SK-N-SH (cell line): ENCODE measurements at regions not wholly inside any gene's neighbourhood (a gene's known extent, or its start where the extent isn't known, plus 50 kb on each side); places are given as distances from the start of the nearest gene placed in this dataset.

Experiments
- CTCF ChIA-PET: fragments of 300-600, 350-600 bp; formaldehyde crosslinking; extraction: SDS; loops from one replicate; lab custom pipeline; 2021; lab: Yijun Ruan, JAX
- POLR2A ChIA-PET: fragments of 350-600 bp; sonication (Branson Sonifier 250); formaldehyde crosslinking; extraction: SDS; loops from one replicate; lab custom pipeline; 2020; ENCODE audit warnings: antibody characterized with exemption, inconsistent platforms; lab: Yijun Ruan, JAX
- DNase-seq: peaks from one replicate; pipeline ENCODE4 v3.0.0; 2012
- H2AFZ ChIP-seq: fragments of 200-600 bp; sonication (generic); 2 replicates; pipeline ENCODE4 v1.8.1; 2016; ENCODE audit warnings: antibody characterized with exemption, mild to moderate bottlenecking, low read depth
- H3F3A ChIP-seq: fragments of 200-600 bp; sonication (generic); replicated peaks from 2 replicates; pipeline ENCODE3; 2016; ENCODE audit warnings: antibody characterized with exemption, mild to moderate bottlenecking; ENCODE audit not compliant: insufficient read depth
- H3K27ac ChIP-seq, 2 experiments: fragments of 200-500 bp in 1 of 2; fragments of 200-600 bp in 1 of 2; sonication (Bioruptor generic) in 1 of 2; sonication (generic), shearing (Covaris generic) in 1 of 2; 2 replicates each; pipeline versions ENCODE4 v1.5.1 to v1.6.1; 2014 to 2016; ENCODE audit warnings: low read depth in 2 of 2, inconsistent platforms in 1 of 2, low read length in 1 of 2, mild to moderate bottlenecking in 1 of 2, mixed read lengths in 1 of 2
- H3K27me3 ChIP-seq: fragments of 200-600 bp; sonication (generic), shearing (Covaris generic); 2 replicates; pipeline ENCODE4 v1.6.1; 2016; ENCODE audit warnings: mixed run types; ENCODE audit not compliant: insufficient read depth
- H3K36me3 ChIP-seq, 2 experiments: fragments of 200-500 bp in 1 of 2; fragments of 200-600 bp in 1 of 2; sonication (Bioruptor generic) in 1 of 2; sonication (generic) in 1 of 2; replicated peaks in 1 of 2; 2 replicates each; pipeline versions ENCODE3 to v1.5.1; 2014 to 2016; ENCODE audit warnings: low read length in 1 of 2, mild to moderate bottlenecking in 1 of 2; ENCODE audit not compliant: insufficient read depth in 2 of 2, control insufficient read depth in 1 of 2
- H3K4me1 ChIP-seq, 2 experiments: fragments of 200-500 bp in 1 of 2; fragments of 200-600 bp in 1 of 2; sonication (Bioruptor generic) in 1 of 2; sonication (generic), shearing (Covaris generic) in 1 of 2; 2 replicates each; pipeline versions ENCODE4 v1.5.1 to v1.6.1; 2014 to 2016; ENCODE audit warnings: low read depth in 1 of 2, low read length in 1 of 2, mixed run types in 1 of 2; ENCODE audit not compliant: insufficient read depth in 2 of 2, control insufficient read depth in 1 of 2
- H3K4me2 ChIP-seq: fragments of 200-600 bp; sonication (generic), shearing (Covaris generic); 2 replicates; pipeline ENCODE4 v1.6.1; 2017; ENCODE audit warnings: mixed run types
- H3K4me3 ChIP-seq, 2 experiments: fragments of 200-500 bp in 1 of 2; fragments of 200-600 bp in 1 of 2; sonication (Bioruptor generic) in 1 of 2; sonication (generic), shearing (Covaris generic) in 1 of 2; 2 replicates each; pipeline versions ENCODE4 v1.5.1 to v1.8.1; 2014 to 2016; ENCODE audit warnings: low read depth in 2 of 2, inconsistent platforms in 1 of 2, low read length in 1 of 2, mild to moderate bottlenecking in 1 of 2, mixed read lengths in 1 of 2, moderate library complexity in 1 of 2
- H3K79me2 ChIP-seq: fragments of 200-600 bp; sonication (generic); 2 replicates; pipeline ENCODE4 v1.8.1; 2017; ENCODE audit warnings: mild to moderate bottlenecking; ENCODE audit not compliant: insufficient read depth
- H3K9ac ChIP-seq: fragments of 200-600 bp; sonication (generic); 2 replicates; pipeline ENCODE4 v1.6.1; 2017; ENCODE audit warnings: mixed run types
- H3K9me2 ChIP-seq: fragments of 200-600 bp; sonication (generic); 2 replicates; pipeline ENCODE4 v1.6.1; 2017; ENCODE audit warnings: mixed run types
- H3K9me3 ChIP-seq: fragments of 200-600 bp; sonication (generic); 2 replicates; pipeline ENCODE4 v1.6.1; 2017; ENCODE audit warnings: mixed run types, mild to moderate bottlenecking, moderate library complexity
- H4K20me1 ChIP-seq: fragments of 200-600 bp; sonication (generic); 2 replicates; pipeline ENCODE4 v1.6.1; 2017; ENCODE audit warnings: mild to moderate bottlenecking, mixed run types; ENCODE audit not compliant: insufficient read depth
- CTCF ChIP-seq: fragments of 200-600 bp; sonication (generic); IDR thresholded peaks from 2 replicates; pipeline ENCODE4 v1.6.1; 2017; ENCODE audit warnings: antibody characterized with exemption, mild to moderate bottlenecking, moderate library complexity
- ELF1 ChIP-seq: IDR thresholded peaks from 2 replicates; pipeline ENCODE4 v1.4.0; 2012
- EP300 ChIP-seq, 2 experiments: IDR thresholded peaks; 2 replicates each; pipeline versions ENCODE4 v1.4.0 to v1.6.1; 2012; ENCODE audit warnings: borderline replicate concordance in 1 of 2, low read depth in 1 of 2, low read length in 1 of 2
- EZH2phosphoT487 ChIP-seq: fragments of 200-600 bp; sonication (generic); IDR thresholded peaks from 2 replicates; pipeline ENCODE4 v1.6.1; 2017; ENCODE audit warnings: low read depth, mixed run types, mild to moderate bottlenecking, antibody characterized with exemption, moderate library complexity, borderline replicate concordance
- FOSL2 ChIP-seq: IDR thresholded peaks from 2 replicates; pipeline ENCODE4 v1.4.0; 2012; ENCODE audit warnings: low read depth, mild to moderate bottlenecking, moderate library complexity, borderline replicate concordance
- FOXM1 ChIP-seq: IDR thresholded peaks from 2 replicates; pipeline ENCODE4 v1.4.0; 2012; ENCODE audit warnings: low read depth, mild to moderate bottlenecking
- GATA2 ChIP-seq: sonication (generic); formaldehyde crosslinking; IDR thresholded peaks from 2 replicates; pipeline ENCODE4 v1.5.0; 2020; ENCODE audit warnings: mild to moderate bottlenecking, missing genetic modification reagents
- MEF2A ChIP-seq: IDR thresholded peaks from 2 replicates; pipeline ENCODE4 v1.4.0; 2012; ENCODE audit warnings: low read depth, borderline replicate concordance
- MXI1 ChIP-seq: IDR thresholded peaks from 2 replicates; pipeline ENCODE4 v1.6.1; 2012; ENCODE audit warnings: mild to moderate bottlenecking, low read depth, low read length, improper control_type of control experiment
- NFIC ChIP-seq: IDR thresholded peaks from 2 replicates; pipeline ENCODE4 v1.4.0; 2012; ENCODE audit warnings: borderline replicate concordance
- PBX3 ChIP-seq: IDR thresholded peaks from 2 replicates; pipeline ENCODE4; 2012
- POLR2AphosphoS5 ChIP-seq: IDR thresholded peaks from 2 replicates; pipeline ENCODE4 v1.6.1; 2012; ENCODE audit warnings: low read depth, low read length
- RAD21 ChIP-seq: IDR thresholded peaks from 2 replicates; pipeline ENCODE4 v1.6.1; 2012; ENCODE audit warnings: mild to moderate bottlenecking, low read length
- RXRA ChIP-seq: IDR thresholded peaks from 2 replicates; pipeline ENCODE4 v1.4.0; 2012; ENCODE audit warnings: low read depth, mild to moderate bottlenecking, borderline replicate concordance
- SIN3A ChIP-seq: IDR thresholded peaks from 2 replicates; pipeline ENCODE4 v1.6.1; 2012; ENCODE audit warnings: low read depth, mild to moderate bottlenecking, low read length, moderate library complexity, borderline replicate concordance
- YY1 ChIP-seq: IDR thresholded peaks from 2 replicates; pipeline ENCODE4 v1.4.0; 2012; ENCODE audit warnings: low read depth, mild to moderate bottlenecking
- TF ChIP-seq, protein P1 (sequence below): IDR thresholded peaks from 2 replicates; pipeline ENCODE4 v1.4.0; 2012; ENCODE audit warnings: low read depth, borderline replicate concordance
- TF ChIP-seq, protein P2 (sequence below): fragments of 150-350 bp; IDR thresholded peaks from 2 replicates; pipeline ENCODE4 v1.6.1; 2017; ENCODE audit warnings: antibody characterized with exemption, low read length, low read depth, borderline replicate concordance

GRCh38 chr3:78277801-78278200 is 1237.9 kb downstream of the ROBO2 start:
- Histone ChIP-seq H3K9me2 (no peaks in the 10 kb centered on the region), H3K36me3 (no peaks in the 10 kb centered on the region), H3K27me3 (no peaks in the 10 kb centered on the region), H3K4me1 (no peaks in the 10 kb centered on the region), H3K9me3 (no peaks in the 10 kb centered on the region), H3K79me2 (no peaks in the 10 kb centered on the region), H3F3A (no peaks in the 10 kb centered on the region), H4K20me1 (no peaks in the 10 kb centered on the region), H3K4me2 (no peak overlapping the region), H3K9ac (no peak overlapping the region), H2AFZ (no peak overlapping the region), H3K4me3 (no peak overlapping the region), H3K27ac (no peak overlapping the region)
- ChIA-PET POLR2A (no interaction called here), CTCF (no interaction called here)
- no peak for DNase-seq
- TF ChIP-seq NFIC (no peak), EP300 (IDR thresholded peaks at IDR 0.05; ENCODE audit: borderline replicate concordance in 1 of 2, low read depth in 1 of 2, low read length in 1 of 2) (no peak), RXRA (no peak), CTCF (no peak), MEF2A (no peak), YY1 (no peak), GATA2 (CRISPR knock-in tag) (no peak), SIN3A (no peak), PBX3 (no peak), POLR2AphosphoS5 (no peak), MXI1 (no peak), FOXM1 (no peak), ELF1 (no peak), EZH2phosphoT487 (no peak), RAD21 (no peak), FOSL2 (no peak)
- TF ChIP-seq, protein P1, sequence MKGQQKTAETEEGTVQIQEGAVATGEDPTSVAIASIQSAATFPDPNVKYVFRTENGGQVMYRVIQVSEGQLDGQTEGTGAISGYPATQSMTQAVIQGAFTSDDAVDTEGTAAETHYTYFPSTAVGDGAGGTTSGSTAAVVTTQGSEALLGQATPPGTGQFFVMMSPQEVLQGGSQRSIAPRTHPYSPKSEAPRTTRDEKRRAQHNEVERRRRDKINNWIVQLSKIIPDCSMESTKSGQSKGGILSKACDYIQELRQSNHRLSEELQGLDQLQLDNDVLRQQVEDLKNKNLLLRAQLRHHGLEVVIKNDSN: no peak
- TF ChIP-seq, protein P2, sequence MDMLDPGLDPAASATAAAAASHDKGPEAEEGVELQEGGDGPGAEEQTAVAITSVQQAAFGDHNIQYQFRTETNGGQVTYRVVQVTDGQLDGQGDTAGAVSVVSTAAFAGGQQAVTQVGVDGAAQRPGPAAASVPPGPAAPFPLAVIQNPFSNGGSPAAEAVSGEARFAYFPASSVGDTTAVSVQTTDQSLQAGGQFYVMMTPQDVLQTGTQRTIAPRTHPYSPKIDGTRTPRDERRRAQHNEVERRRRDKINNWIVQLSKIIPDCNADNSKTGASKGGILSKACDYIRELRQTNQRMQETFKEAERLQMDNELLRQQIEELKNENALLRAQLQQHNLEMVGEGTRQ: no peak
